Keratinocyte (primary cell): ENCODE measurements at regions not wholly inside any gene's neighbourhood (a gene's known extent, or its start where the extent isn't known, plus 50 kb on each side); places are given as distances from the start of the nearest gene placed in this dataset.

Experiments
- DNase-seq: peaks from one replicate; pipeline ENCODE4 v3.0.0-alpha.2; 2011; ENCODE audit warnings: low read depth, missing footprints, low spot score
- FAIRE-seq: peaks from 2 replicates; lab custom pipeline; 2011; peaks lifted over from hg19 to GRCh38; lab: Jason Lieb, UNC
- H2AFZ ChIP-seq: 2 replicates; pipeline ENCODE4 v1.6.0; 2012; ENCODE audit warnings: low read length, control low read depth, inconsistent platforms; ENCODE audit not compliant: control insufficient read depth
- H3K27ac ChIP-seq: 2 replicates; pipeline ENCODE4 v1.5.1; 2011; ENCODE audit warnings: low read length; ENCODE audit not compliant: control insufficient read depth, insufficient read depth
- H3K27me3 ChIP-seq: 3 replicates; pipeline ENCODE4 v1.6.0; 2011; ENCODE audit warnings: low read length; ENCODE audit not compliant: control insufficient read depth, insufficient read depth; ENCODE audit errors: extremely low read depth
- H3K36me3 ChIP-seq, 2 experiments: 2 replicates in 1 of 2; 3 replicates in 1 of 2; pipeline ENCODE4 v1.5.1; 2011; ENCODE audit warnings: low read length in 2 of 2, mild to moderate bottlenecking in 1 of 2; ENCODE audit not compliant: control insufficient read depth in 2 of 2, insufficient read depth in 2 of 2; ENCODE audit errors: extremely low read depth in 1 of 2
- H3K4me1 ChIP-seq: 3 replicates; pipeline ENCODE4 v1.5.1; 2011; ENCODE audit warnings: low read length; ENCODE audit not compliant: control insufficient read depth, insufficient read depth; ENCODE audit errors: extremely low read depth
- H3K4me2 ChIP-seq: 3 replicates; pipeline ENCODE4 v1.6.0; 2011; ENCODE audit warnings: low read depth, low read length; ENCODE audit not compliant: control insufficient read depth, insufficient read depth; ENCODE audit errors: extremely low read depth
- H3K4me3 ChIP-seq, 3 experiments: fragments of 200-600 bp in 1 of 3; sonication (generic) in 1 of 3; 2 replicates in 2 of 3; 3 replicates in 1 of 3; pipeline ENCODE4 v1.5.1; 2011 to 2016; ENCODE audit warnings: low read length in 3 of 3, mild to moderate bottlenecking in 3 of 3, control low read depth in 2 of 3, inconsistent platforms in 1 of 3, low read depth in 1 of 3, mixed read lengths in 1 of 3, mixed run types in 1 of 3, moderate library complexity in 1 of 3; ENCODE audit not compliant: control insufficient read depth in 2 of 3, insufficient read depth in 2 of 3; ENCODE audit errors: extremely low read depth in 1 of 3
- H3K79me2 ChIP-seq: 2 replicates; pipeline ENCODE4 v1.6.0; 2012; ENCODE audit warnings: low read length; ENCODE audit not compliant: control insufficient read depth, insufficient read depth
- H3K9ac ChIP-seq: 3 replicates; pipeline ENCODE4 v1.6.0; 2011; ENCODE audit warnings: low read length; ENCODE audit not compliant: control insufficient read depth, insufficient read depth; ENCODE audit errors: extremely low read depth
- H3K9me1 ChIP-seq: 3 replicates; pipeline ENCODE4 v1.6.0; 2011; ENCODE audit warnings: low read length; ENCODE audit not compliant: control insufficient read depth, insufficient read depth; ENCODE audit errors: extremely low read depth
- H3K9me3 ChIP-seq: 2 replicates; pipeline ENCODE4 v1.5.1; 2012; ENCODE audit warnings: low read depth, low read length; ENCODE audit not compliant: control insufficient read depth
- H4K20me1 ChIP-seq: 3 replicates; pipeline ENCODE4 v1.6.0; 2011; ENCODE audit warnings: low read length; ENCODE audit not compliant: control insufficient read depth, insufficient read depth; ENCODE audit errors: extremely low read depth
- CTCF ChIP-seq, 3 experiments: IDR thresholded peaks in 1 of 3; conservative IDR thresholded peaks in 1 of 3; optimal IDR thresholded peaks in 1 of 3; 2 replicates in 2 of 3; 3 replicates in 1 of 3; pipeline versions ENCODE3 to v1.5.1; 2011; ENCODE audit warnings: low read length in 3 of 3, mild to moderate bottlenecking in 3 of 3, moderate library complexity in 2 of 3, control low read depth in 1 of 3, inconsistent platforms in 1 of 3; ENCODE audit not compliant: insufficient read depth in 2 of 3; ENCODE audit errors: extremely low read depth in 1 of 3
- EZH2 ChIP-seq: IDR thresholded peaks from one replicate; pipeline ENCODE4 v1.6.1; 2012; ENCODE audit warnings: inconsistent platforms, mild to moderate bottlenecking, low read length, moderate library complexity
- dilution Hi-C: fragments of 300-500 bp; cut with MboI; formaldehyde crosslinking; loops from one replicate; pipeline ENCODE4 v1.7.0; 2020; ENCODE audit warnings: low sequenced_read_pairs; ENCODE audit not compliant: extremely low pct_ligation_motif_present

GRCh38 chr2:111222204-111222866, 101.6 kb downstream of the BCL2L11 start:
- FAIRE-seq (no peak), DNase-seq (no peak)
- no peak overlapping the region for H3K4me2 ChIP-seq
- H3K4me3 ChIP-seq = no peak overlapping the region
- TF ChIP-seq CTCF (optimal IDR thresholded peaks at IDR 0.05 in 1 of 3, IDR thresholded peaks at IDR 0.05 in 1 of 3, conservative IDR thresholded peaks at IDR 0.05 in 1 of 3; ENCODE audit: extremely low read depth in 1 of 3, insufficient read depth in 2 of 3, low read length in 3 of 3) = no peak
- no peak for TF ChIP-seq EZH2
- dilution Hi-C loops = no loop called here
- no peaks in the 10 kb centered on the region for H3K79me2 ChIP-seq
- no peak overlapping the region for H2AFZ ChIP-seq
- H3K9me1 ChIP-seq = no peaks in the 10 kb centered on the region
- H3K9ac ChIP-seq = no peak overlapping the region
- no peak overlapping the region for H3K27ac ChIP-seq
- no peaks in the 10 kb centered on the region for H4K20me1 ChIP-seq
- H3K27me3 ChIP-seq = no peaks in the 10 kb centered on the region
- H3K4me1 ChIP-seq = peaks cover 10% of the 10 kb centered on the region
- no peaks in the 10 kb centered on the region for H3K36me3 ChIP-seq
- H3K9me3 ChIP-seq = no peaks in the 10 kb centered on the region

GRCh38 chr2:111225856-111226255, 105.1 kb downstream of the BCL2L11 start:
- DNase-seq (no peak), FAIRE-seq (peak; percentile 41)
- no peaks in the 10 kb centered on the region for H3K79me2 ChIP-seq
- H2AFZ ChIP-seq = no peak overlapping the region
- no peak for TF ChIP-seq EZH2
- no peak for TF ChIP-seq CTCF (optimal IDR thresholded peaks at IDR 0.05 in 1 of 3, IDR thresholded peaks at IDR 0.05 in 1 of 3, conservative IDR thresholded peaks at IDR 0.05 in 1 of 3; ENCODE audit: extremely low read depth in 1 of 3, insufficient read depth in 2 of 3, low read length in 3 of 3)
- no peaks in the 10 kb centered on the region for H3K36me3 ChIP-seq
- H3K9me3 ChIP-seq = no peaks in the 10 kb centered on the region
- no peaks in the 10 kb centered on the region for H4K20me1 ChIP-seq
- no peaks in the 10 kb centered on the region for H3K9me1 ChIP-seq
- dilution Hi-C loops = no loop called here
- peaks cover 19% of the 10 kb centered on the region for H3K4me1 ChIP-seq
- H3K4me2 ChIP-seq = no peak overlapping the region
- H3K27me3 ChIP-seq = no peaks in the 10 kb centered on the region
- H3K4me3 ChIP-seq = no peak overlapping the region
- H3K9ac ChIP-seq = no peak overlapping the region
- H3K27ac ChIP-seq = no peak overlapping the region
